Upper lobe of left lung (tissue), 6 donors: ENCODE measurements at regions not wholly inside any gene's neighbourhood (a gene's known extent, or its start where the extent isn't known, plus 50 kb on each side); places are given as distances from the start of the nearest gene placed in this dataset.
A peak's percentile ranks its signal among the peaks of the same experiment; 100 is the strongest.

ENCODE experiments used
- ATAC-seq, 2 donors: fragments of 200-7000 bp; cut with Tn5 transposase; one replicate each; pipeline ENCODE4 v1.9.1; 2022; ENCODE audit warnings: mild to moderate bottlenecking in 2 of 2, moderate library complexity in 2 of 2; ENCODE audit not compliant: low FRiP score in 2 of 2
- DNase-seq, 2 donors: peaks; one replicate each; pipeline ENCODE4 v3.0.0-alpha.2; 2019 to 2020
- H3K27ac ChIP-seq, 4 donors: fragments of 200-600 bp; sonication (generic); one replicate each; pipeline ENCODE4 v1.5.1; 2016 to 2019
- H3K27me3 ChIP-seq, 4 donors: fragments of 200-600 bp; sonication (generic); one replicate each; pipeline ENCODE4 v1.5.1; 2017 to 2019
- H3K36me3 ChIP-seq, 4 donors: fragments of 200-600 bp; sonication (generic); one replicate each; pipeline ENCODE4 v1.5.1; 2016 to 2019
- H3K4me1 ChIP-seq, 4 donors: fragments of 200-600 bp; sonication (generic); one replicate each; pipeline ENCODE4 v1.5.1; 2018 to 2019
- H3K4me3 ChIP-seq, 4 donors: fragments of 200-600 bp; sonication (generic); one replicate each; pipeline ENCODE4 v1.5.1; 2017 to 2019; ENCODE audit warnings: mild to moderate bottlenecking in 2 of 4, moderate library complexity in 1 of 4
- H3K9me3 ChIP-seq, 4 donors: fragments of 200-600 bp; sonication (generic); one replicate each; pipeline ENCODE4 v1.5.1; 2018 to 2019
- CTCF ChIP-seq, 6 experiments: fragments of 450-650 bp in 4 of 6; fragments of 200-600 bp in 2 of 6; sonication (generic) in 2 of 6; IDR thresholded peaks; one replicate each; pipeline ENCODE4 v1.5.1; 2016 to 2019; ENCODE audit warnings: antibody characterized with exemption in 6 of 6
- EP300 ChIP-seq, 4 donors: sonication (generic); formaldehyde crosslinking; IDR thresholded peaks; one replicate each; pipeline ENCODE4 v1.5.1; 2017; ENCODE audit warnings: antibody characterized with exemption in 4 of 4, control low read depth in 2 of 4
- POLR2A ChIP-seq, 4 donors: fragments of 450-650 bp; IDR thresholded peaks; one replicate each; pipeline ENCODE4 v1.5.1; 2016 to 2017; ENCODE audit warnings: antibody characterized with exemption in 4 of 4, mild to moderate bottlenecking in 2 of 4
- POLR2AphosphoS5 ChIP-seq, 2 donors: sonication (generic); formaldehyde crosslinking; IDR thresholded peaks; one replicate each; pipeline ENCODE4 v1.5.1; 2017; ENCODE audit warnings: antibody characterized with exemption in 2 of 2
- WGBS, 2 donors: methylation state at CpG; one replicate each; pipeline ENCODE4 v1.1.5; 2017 to 2018; 5-methylcytosine and 5-hydroxymethylcytosine counted together
- donor health status: DM: no; HTN: no; CAD: no; lungs with moderate emphysema.
- donor health status: DM: no; HTN: yes; CAD: no; lungs with severe emphysema.

- no peaks in the 10 kb centered on the region for H3K4me1 ChIP-seq
- no peaks in the 10 kb centered on the region for H3K36me3 ChIP-seq
- no peak overlapping the region for H3K27ac ChIP-seq
- no peaks in the 10 kb centered on the region for H3K9me3 ChIP-seq
- no peaks in the 10 kb centered on the region for H3K27me3 ChIP-seq
- TF ChIP-seq CTCF (IDR thresholded peaks at IDR 0.05) (no peak), POLR2A (IDR thresholded peaks at IDR 0.05) (no peak), EP300 (IDR thresholded peaks at IDR 0.05) (no peak), POLR2AphosphoS5 (IDR thresholded peaks at IDR 0.05) (no peak)
- no peak for ATAC-seq
- WGBS, 2 donors, result 48 to 62% methylated on average over 4 of the region's 4 CpGs
- peak overlapping the region in 2 of 4 donors; percentile 2 to 11 for H3K4me3 ChIP-seq
- DNase-seq, result no peak
Measured at GRCh38 chr6:141265756-141266623, 866.7 kb upstream of the GJE1 start.

DNA sequence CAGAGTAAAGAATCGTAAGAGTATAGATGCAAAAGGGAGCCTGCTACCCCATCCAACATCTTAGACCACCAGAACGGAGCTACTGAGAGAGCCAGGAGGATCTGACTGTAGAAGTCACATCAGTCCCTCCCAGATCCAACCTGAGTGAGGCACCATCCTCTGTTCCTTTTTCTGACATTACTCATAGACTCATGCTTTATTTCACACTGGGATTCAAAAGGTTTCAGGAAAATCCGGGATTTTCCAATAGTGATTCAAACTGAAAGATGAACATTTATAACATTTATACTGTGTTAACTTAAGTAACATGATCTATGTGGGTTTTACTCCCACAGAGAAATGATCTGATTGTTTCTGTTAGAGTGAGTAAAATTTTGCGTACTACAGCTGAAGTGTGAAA, 868.6 kb upstream of the GJE1 start:
- 82 to 85% methylated on average over 4 of the region's 4 CpGs for WGBS, 2 donors
- H3K4me1 ChIP-seq, result no peaks in the 10 kb centered on the region
- no peaks in the 10 kb centered on the region for H3K27me3 ChIP-seq
- H3K36me3 ChIP-seq, result no peaks in the 10 kb centered on the region
- no peak overlapping the region for H3K4me3 ChIP-seq
- ATAC-seq (no peak), DNase-seq (no peak)
- TF ChIP-seq CTCF (IDR thresholded peaks at IDR 0.05) (no peak), POLR2A (IDR thresholded peaks at IDR 0.05) (no peak), EP300 (IDR thresholded peaks at IDR 0.05) (no peak), POLR2AphosphoS5 (IDR thresholded peaks at IDR 0.05) (no peak)
- no peaks in the 10 kb centered on the region for H3K9me3 ChIP-seq
- H3K27ac ChIP-seq, result no peak overlapping the region

- 80 to 81% methylated on average over 4 of the region's 4 CpGs for WGBS, 2 donors
- Histone ChIP-seq H3K36me3 (no peaks in the 10 kb centered on the region), H3K27me3 (no peaks in the 10 kb centered on the region), H3K27ac (no peak overlapping the region), H3K9me3 (no peaks in the 10 kb centered on the region), H3K4me1 (no peaks in the 10 kb centered on the region), H3K4me3 (no peak overlapping the region)
- ATAC-seq (no peak), DNase-seq (no peak)
- TF ChIP-seq POLR2AphosphoS5 (IDR thresholded peaks at IDR 0.05) (no peak), POLR2A (IDR thresholded peaks at IDR 0.05) (no peak), EP300 (IDR thresholded peaks at IDR 0.05) (no peak)
Measured at GRCh38 chr6:141261672-141262060, 871.1 kb upstream of the GJE1 start.

DNA sequence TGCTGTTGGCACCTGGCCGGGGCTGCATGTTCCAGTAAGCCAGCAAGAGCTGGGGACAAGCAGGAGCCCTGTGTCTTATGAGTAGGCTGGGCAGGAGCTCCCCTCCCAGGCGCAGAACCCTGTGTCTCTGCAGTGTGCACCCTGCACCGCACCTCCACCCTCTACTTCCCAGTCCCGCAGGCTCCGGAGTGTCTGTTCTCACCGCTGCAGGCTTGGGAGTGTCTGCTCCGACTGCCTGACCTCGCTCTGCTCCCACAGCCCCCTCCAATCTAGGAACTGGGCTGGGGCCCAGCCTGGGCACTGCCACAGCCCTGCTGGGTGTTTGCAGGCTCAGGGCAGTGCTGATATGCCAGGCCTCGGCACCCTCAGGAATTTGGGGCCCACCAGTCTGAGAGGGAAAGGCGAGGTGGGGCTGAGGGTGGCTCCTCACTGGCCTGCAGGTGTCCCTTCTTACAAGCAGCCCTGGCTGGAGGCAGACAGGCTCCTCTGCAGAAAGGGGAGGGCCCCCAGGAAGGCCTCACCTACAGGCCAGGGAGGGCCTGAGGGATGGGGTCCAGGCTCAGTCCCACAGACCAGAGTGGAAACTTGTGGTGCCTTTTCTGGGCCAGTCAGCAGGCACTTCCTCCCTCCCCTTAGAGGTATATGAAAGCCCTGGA, 871.6 kb upstream of the GJE1 start:
- 84 to 93% methylated on average over 7 to 10 of the region's 10 CpGs for WGBS, 2 donors

More for the DNA sequence above, 871.6 kb upstream of the GJE1 start:
- ATAC-seq, result peak in 1 of 2 donors; percentile 70
- DNase-seq, result peak in 1 of 2 donors; percentile 56
- no peaks in the 10 kb centered on the region for H3K9me3 ChIP-seq
- no peaks in the 10 kb centered on the region for H3K36me3 ChIP-seq
- TF ChIP-seq POLR2A (IDR thresholded peaks at IDR 0.05), result no peak
- no peak for TF ChIP-seq CTCF (IDR thresholded peaks at IDR 0.05)
- TF ChIP-seq POLR2AphosphoS5 (IDR thresholded peaks at IDR 0.05), result no peak
- no peak for TF ChIP-seq EP300 (IDR thresholded peaks at IDR 0.05)
- H3K27me3 ChIP-seq, result no peaks in the 10 kb centered on the region
- no peak overlapping the region for H3K27ac ChIP-seq
- H3K4me1 ChIP-seq, result no peaks in the 10 kb centered on the region
- H3K4me3 ChIP-seq, result no peak overlapping the region
